NCI-H1417 (cell line): ENCODE measurements at regions not wholly inside any gene's neighbourhood (a gene's known extent, or its start where the extent isn't known, plus 50 kb on each side); places are given as distances from the start of the nearest gene placed in this dataset.

Experiments used
- DNase-seq, 3 experiments: peaks; one replicate each; lab custom pipeline; 2025; lab: John Stamatoyannopoulos, UW

GRCh38 chr3:74691946-74692345 is 77.5 kb upstream of the CNTN3 start:
- DNase-seq = no peak

GRCh38 chr3:74673326-74673725 is 58.9 kb upstream of the CNTN3 start:
- DNase-seq = no peak

GRCh38 chr3:74664606-74665005 is 50.1 kb upstream of the CNTN3 start:
- DNase-seq = no peak
